Large intestine (tissue), 3 donors: ENCODE measurements at regions not wholly inside any gene's neighbourhood (a gene's known extent, or its start where the extent isn't known, plus 50 kb on each side); places are given as distances from the start of the nearest gene placed in this dataset.

Experiments
- DNase-seq, 2 donors: peaks; one replicate each; pipeline versions ENCODE4 v3.0.0 to v3.0.0-alpha.2; 2013
- H3K27ac ChIP-seq: one replicate; pipeline ENCODE4 v1.5.1; 2013; ENCODE audit warnings: low read length
- H3K27me3 ChIP-seq: 2 replicates; pipeline ENCODE4 v1.6.1; 2013; ENCODE audit warnings: low read length; ENCODE audit not compliant: control insufficient read depth, insufficient read depth
- H3K36me3 ChIP-seq: 2 replicates; pipeline ENCODE4 v1.6.1; 2013; ENCODE audit warnings: low read length; ENCODE audit not compliant: control insufficient read depth, insufficient read depth
- H3K4me1 ChIP-seq: one replicate; pipeline ENCODE4 v1.6.1; 2013; ENCODE audit warnings: low read length; ENCODE audit not compliant: control insufficient read depth, insufficient read depth
- H3K4me3 ChIP-seq: one replicate; pipeline ENCODE4 v1.5.1; 2013; ENCODE audit warnings: low read length
- H3K9me3 ChIP-seq: one replicate; pipeline ENCODE4 v1.6.1; 2013; ENCODE audit warnings: mild to moderate bottlenecking, low read depth, low read length, moderate library complexity; ENCODE audit not compliant: control insufficient read depth
- WGBS: methylation state at CpG from one replicate; pipeline ENCODE4 v1.1.5; 2013; ENCODE audit warnings: low lambda C conversion rate; ENCODE audit not compliant: insufficient coverage; 5-methylcytosine and 5-hydroxymethylcytosine counted together

DNA sequence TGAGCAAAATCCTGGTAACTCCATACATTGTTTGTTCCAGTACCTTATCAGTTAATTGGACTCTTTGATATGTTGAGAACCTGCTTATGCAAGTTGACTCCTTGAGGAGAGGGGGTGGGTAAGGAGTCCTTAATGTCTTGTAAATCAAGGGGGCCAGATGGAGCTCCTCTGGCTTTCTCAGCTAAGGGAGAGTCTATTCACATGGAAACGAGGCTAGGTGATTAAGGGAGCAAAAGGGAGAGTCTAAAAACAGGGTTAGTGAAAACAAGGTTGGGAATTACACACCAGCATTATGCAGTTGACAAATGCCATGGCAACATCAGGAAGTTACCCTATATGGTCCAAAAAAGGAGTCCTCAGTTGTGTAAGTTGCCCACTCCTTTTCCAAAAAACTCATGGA is 372.8 kb upstream of the HSFY2 start:
- Histone ChIP-seq H3K4me1 (no peaks in the 10 kb centered on the region), H3K27me3 (no peaks in the 10 kb centered on the region), H3K27ac (no peak overlapping the region), H3K4me3 (no peak overlapping the region), H3K36me3 (no peaks in the 10 kb centered on the region), H3K9me3 (no peaks in the 10 kb centered on the region)
- no peak for DNase-seq
- no CpG with 5 or more reads among the region's 1 CpG for WGBS

DNA sequence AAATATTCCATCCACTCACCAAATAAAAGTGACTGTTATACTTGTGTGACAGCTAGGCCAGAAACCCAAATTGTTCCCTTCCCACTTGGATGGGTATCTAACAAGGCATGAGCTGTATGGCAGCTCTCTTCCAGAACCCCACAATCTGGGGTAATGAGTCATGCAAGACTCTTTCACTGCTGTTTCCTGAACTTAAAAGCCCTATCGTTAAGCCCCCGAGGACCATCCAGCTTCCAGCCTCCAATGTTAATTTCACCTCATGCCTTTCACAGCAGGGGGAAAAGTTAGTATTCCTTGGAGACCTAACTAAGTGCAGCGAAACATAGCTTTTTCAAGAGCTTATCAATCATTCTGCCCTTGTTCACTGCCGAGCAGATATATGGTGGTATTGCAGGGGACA is 368.6 kb upstream of the HSFY2 start:
- no peak for DNase-seq
- H3K27me3 ChIP-seq = no peaks in the 10 kb centered on the region
- no peaks in the 10 kb centered on the region for H3K4me1 ChIP-seq
- WGBS = no CpG with 5 or more reads among the region's 4 CpGs
- no peaks in the 10 kb centered on the region for H3K9me3 ChIP-seq
- no peak overlapping the region for H3K4me3 ChIP-seq
- no peaks in the 10 kb centered on the region for H3K36me3 ChIP-seq
- H3K27ac ChIP-seq = no peak overlapping the region

DNA sequence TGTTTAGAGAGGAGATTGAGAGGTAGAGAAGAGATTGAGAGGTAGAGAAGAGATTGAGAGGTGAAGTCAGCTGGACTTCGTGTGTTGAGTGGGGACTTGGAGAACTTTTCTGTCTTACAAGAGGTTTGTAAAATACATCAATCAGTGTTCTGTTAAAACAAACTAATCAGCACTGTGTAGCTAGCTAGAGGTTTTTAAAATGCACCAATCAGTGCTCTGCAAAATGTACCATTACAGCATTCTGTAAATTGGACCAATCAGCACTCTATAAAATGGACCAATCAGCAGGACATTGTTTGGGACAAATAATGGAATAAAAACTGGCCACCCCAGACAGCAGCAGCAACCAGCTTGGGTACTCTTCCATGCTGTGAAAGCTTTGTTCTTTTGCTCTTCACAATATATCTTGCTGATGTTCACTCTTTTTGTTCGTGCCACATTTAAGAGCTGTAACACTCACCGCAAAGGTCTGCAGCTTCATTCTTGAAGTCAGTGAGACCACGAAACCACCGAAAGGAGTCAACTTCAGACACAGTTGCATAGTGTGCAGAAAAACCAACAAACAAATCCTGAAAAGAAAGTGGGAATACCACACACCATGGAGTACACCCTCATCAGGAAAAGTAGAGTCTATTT is 366.9 kb upstream of the HSFY2 start:
- Histone ChIP-seq H3K4me1 (no peaks in the 10 kb centered on the region), H3K36me3 (no peaks in the 10 kb centered on the region), H3K4me3 (no peak overlapping the region), H3K27me3 (no peaks in the 10 kb centered on the region), H3K27ac (no peak overlapping the region), H3K9me3 (no peaks in the 10 kb centered on the region)
- no CpG with 5 or more reads among the region's 5 CpGs for WGBS
- DNase-seq = no peak

DNA sequence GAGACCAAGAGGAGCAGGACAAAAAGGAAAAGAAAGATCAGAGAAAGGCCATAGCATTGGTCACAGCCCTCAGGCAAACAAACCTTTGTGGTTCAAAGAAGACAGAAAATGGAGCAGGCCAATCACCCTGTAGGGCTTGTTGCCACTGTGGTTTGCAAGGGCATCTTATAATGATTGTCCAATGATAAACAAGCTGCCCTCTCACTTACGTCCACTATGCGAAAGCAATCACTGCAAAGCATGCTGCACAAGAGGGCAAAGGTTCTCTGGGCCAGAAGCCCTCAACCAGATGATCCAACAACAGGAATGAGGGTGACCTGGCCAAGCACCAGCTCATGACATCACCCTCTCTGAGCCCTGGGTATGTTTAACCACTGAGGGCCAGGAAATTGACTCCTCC is 360.9 kb upstream of the HSFY2 start:
- DNase-seq = no peak
- no peaks in the 10 kb centered on the region for H3K36me3 ChIP-seq
- no peaks in the 10 kb centered on the region for H3K4me1 ChIP-seq
- no peaks in the 10 kb centered on the region for H3K27me3 ChIP-seq
- no CpG with 5 or more reads among the region's 2 CpGs for WGBS
- H3K4me3 ChIP-seq = no peak overlapping the region
- no peaks in the 10 kb centered on the region for H3K9me3 ChIP-seq
- H3K27ac ChIP-seq = no peak overlapping the region

DNA sequence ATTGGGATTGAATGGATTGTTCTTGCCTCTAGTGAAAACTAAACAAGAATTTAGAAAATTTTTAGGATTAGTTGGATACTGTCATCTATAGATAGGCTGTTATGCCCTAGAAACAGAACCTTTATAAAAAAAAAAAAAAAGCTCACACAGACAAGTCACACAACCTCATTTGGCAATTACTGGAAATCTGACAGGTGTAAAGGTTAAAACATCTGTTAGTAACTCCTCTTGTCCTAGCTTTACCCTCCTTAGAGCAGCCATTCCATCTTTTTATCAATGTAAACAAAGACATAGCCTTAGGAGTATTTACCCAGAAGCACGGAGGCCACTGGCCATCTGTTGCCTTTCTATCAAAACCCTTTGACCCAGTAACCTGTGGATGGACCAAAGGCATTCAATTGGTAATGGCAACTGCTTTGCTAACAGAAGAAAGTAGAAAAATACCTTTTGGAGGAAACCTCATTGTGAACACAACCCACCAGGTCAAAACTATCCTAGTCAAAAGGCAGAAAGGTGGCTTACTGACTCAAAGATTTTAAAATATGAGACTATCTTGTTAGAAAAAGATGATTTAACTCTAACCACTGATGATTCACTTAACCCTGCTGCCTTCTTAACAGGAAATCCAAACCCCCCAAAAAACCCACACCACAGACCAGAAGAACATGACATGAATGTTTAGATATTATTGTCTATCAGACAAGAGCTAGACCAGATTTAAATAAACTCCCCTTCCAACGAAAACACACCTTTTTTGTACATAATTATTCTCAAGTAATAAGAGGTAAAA is 357.2 kb upstream of the HSFY2 start:
- H3K27me3 ChIP-seq = no peaks in the 10 kb centered on the region
- H3K9me3 ChIP-seq = no peaks in the 10 kb centered on the region
- no peaks in the 10 kb centered on the region for H3K4me1 ChIP-seq
- no peak overlapping the region for H3K27ac ChIP-seq
- WGBS = no CpG with 5 or more reads among the region's 2 CpGs
- H3K4me3 ChIP-seq = no peak overlapping the region
- H3K36me3 ChIP-seq = no peaks in the 10 kb centered on the region
- no peak for DNase-seq

DNA sequence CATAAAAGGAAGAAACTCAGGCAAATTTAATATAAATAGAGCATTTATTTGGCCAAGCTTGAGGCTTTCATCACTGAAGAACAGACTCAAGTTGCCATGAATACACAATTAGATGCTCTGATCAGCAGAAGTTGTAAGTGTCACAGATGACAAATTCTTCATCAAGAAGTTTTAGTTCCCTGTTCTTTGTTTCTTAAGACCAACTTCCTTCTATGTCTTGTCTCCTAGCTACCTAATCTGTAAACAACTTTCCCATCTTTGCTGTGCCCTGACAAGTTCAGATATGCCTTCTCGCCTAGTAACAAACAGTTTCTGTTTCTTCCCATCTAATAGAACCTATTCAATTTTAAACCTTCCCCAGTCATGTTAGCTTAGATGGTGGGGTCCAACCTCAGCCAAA is 353.4 kb upstream of the HSFY2 start:
- WGBS = no CpG with 5 or more reads among the region's 1 CpG
- H3K27ac ChIP-seq = no peak overlapping the region
- no peak for DNase-seq
- H3K4me3 ChIP-seq = no peak overlapping the region
- no peaks in the 10 kb centered on the region for H3K27me3 ChIP-seq
- H3K9me3 ChIP-seq = no peaks in the 10 kb centered on the region
- H3K36me3 ChIP-seq = no peaks in the 10 kb centered on the region
- H3K4me1 ChIP-seq = no peaks in the 10 kb centered on the region

DNA sequence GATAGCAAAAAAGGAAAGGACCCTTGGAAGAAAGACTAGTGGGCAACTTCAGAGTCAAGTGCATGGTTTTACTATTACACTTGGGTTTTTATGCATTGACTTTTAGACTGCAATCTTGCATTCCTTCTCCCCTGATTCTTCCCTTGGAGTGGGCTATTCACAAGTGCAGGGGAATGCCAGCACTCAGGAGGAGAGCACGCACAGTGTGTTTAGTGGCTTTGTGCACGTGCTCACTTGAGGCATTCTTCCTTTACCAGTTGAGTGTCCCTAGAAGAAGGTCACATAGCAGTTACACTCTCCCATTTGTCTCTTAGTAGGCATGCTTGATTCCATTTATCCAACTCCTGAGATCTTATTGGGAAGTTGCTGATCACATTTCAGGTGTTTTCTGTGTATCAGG is 351.1 kb upstream of the HSFY2 start:
- DNase-seq = no peak
- H3K36me3 ChIP-seq = no peaks in the 10 kb centered on the region
- no peak overlapping the region for H3K4me3 ChIP-seq
- H3K27ac ChIP-seq = no peak overlapping the region
- no CpG with 5 or more reads among the region's 2 CpGs for WGBS
- H3K4me1 ChIP-seq = no peaks in the 10 kb centered on the region
- H3K9me3 ChIP-seq = no peaks in the 10 kb centered on the region
- H3K27me3 ChIP-seq = no peaks in the 10 kb centered on the region

DNA sequence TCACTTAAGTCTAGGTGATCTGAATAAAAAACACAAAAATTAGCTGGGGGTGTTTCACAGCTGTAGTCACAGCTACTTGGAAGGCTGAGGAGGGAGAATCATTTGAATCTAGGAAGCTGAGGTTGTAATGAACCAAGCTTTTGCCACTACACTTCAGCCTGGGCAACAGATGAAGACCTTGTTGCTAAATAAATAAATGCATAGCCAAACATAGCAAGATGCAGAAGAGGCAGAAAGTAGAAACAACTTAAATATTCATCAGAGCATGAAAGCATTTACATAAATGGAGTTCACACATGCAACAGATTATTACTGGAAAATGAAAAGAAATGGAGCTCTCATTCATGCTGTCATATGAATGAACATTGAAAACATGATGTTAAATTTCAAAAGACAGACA is 348.9 kb upstream of the HSFY2 start:
- Histone ChIP-seq H3K4me3 (no peak overlapping the region), H3K4me1 (no peaks in the 10 kb centered on the region), H3K27ac (no peak overlapping the region), H3K9me3 (no peaks in the 10 kb centered on the region), H3K36me3 (no peaks in the 10 kb centered on the region), H3K27me3 (no peaks in the 10 kb centered on the region)
- DNase-seq = no peak

DNA sequence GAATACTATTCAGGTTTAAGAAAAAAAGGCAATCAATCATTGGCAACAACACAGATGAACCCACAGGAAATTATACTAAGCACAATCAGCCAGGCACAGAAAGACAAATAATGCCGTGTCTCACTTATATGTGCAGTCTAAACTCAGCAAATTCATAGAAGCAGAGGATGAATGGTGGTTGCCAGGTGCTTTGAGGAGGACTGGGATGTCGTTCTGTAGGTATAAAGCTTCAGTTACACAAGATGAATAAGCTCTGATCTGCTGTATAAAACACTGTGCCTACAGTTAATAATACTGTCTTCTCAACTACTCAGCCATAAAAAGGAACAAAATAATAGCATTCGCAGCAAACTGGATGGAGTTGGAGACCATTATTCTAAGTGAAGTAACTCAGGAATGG is 324.8 kb upstream of the HSFY2 start:
- H3K36me3 ChIP-seq = no peaks in the 10 kb centered on the region
- no peaks in the 10 kb centered on the region for H3K9me3 ChIP-seq
- WGBS = no CpG with 5 or more reads among the region's 3 CpGs
- no peaks in the 10 kb centered on the region for H3K27me3 ChIP-seq
- no peaks in the 10 kb centered on the region for H3K4me1 ChIP-seq
- no peak overlapping the region for H3K4me3 ChIP-seq
- H3K27ac ChIP-seq = no peak overlapping the region
- no peak for DNase-seq

DNA sequence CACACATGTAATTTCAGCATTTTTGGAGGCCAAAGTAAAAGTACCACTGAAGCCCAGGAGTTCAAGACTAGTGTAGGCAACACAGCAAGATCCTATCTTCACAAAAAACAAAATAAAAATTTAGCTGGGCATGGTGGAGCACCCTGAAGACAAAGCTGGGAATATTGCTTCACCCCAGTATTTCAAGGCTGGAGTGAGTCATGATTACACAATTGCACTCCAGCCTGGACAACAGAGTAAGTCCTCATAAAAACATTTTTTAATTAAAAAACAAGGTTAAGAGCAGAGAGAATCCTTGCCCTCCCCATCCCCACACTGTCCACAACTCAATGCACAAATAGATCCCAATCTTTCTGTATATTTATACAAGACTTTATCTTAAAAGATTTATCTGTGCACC is 321.9 kb upstream of the HSFY2 start:
- Histone ChIP-seq H3K4me3 (no peak overlapping the region), H3K27ac (no peak overlapping the region), H3K27me3 (no peaks in the 10 kb centered on the region), H3K9me3 (no peaks in the 10 kb centered on the region), H3K36me3 (no peaks in the 10 kb centered on the region), H3K4me1 (no peaks in the 10 kb centered on the region)
- DNase-seq = no peak

DNA sequence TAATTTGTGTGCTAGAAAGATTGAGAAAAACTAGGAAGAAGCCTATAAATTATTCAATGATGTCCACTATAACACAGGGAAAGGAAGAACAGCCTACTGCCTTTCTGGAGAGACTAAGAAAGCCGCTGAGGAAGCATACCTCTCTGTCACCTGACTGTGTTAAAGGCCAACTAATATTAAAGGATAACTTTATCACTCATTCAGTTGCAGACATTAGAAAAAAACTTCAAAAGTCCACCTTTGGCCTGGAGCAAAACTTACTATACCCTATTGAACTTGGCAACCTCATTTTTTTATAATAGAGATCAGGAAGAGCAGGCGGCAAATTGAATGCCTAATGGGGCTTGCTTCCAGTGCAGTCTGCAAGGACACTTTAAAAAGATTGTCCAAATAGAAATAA is 309.5 kb upstream of the HSFY2 start:
- peak in 1 of 2 donors; percentile 63 for DNase-seq
- Histone ChIP-seq H3K27me3 (no peaks in the 10 kb centered on the region), H3K36me3 (no peaks in the 10 kb centered on the region), H3K4me1 (peaks cover 2% of the 10 kb centered on the region), H3K9me3 (no peaks in the 10 kb centered on the region), H3K4me3 (no peak overlapping the region), H3K27ac (peak overlapping the region; percentile 38)
- no CpG with 5 or more reads among the region's 2 CpGs for WGBS
